ENCODE measurements at regions not wholly inside any gene's neighbourhood (a gene's known extent, or its start where the extent isn't known, plus 50 kb on each side); places are given as distances from the start of the nearest gene placed in this dataset.

DNA sequence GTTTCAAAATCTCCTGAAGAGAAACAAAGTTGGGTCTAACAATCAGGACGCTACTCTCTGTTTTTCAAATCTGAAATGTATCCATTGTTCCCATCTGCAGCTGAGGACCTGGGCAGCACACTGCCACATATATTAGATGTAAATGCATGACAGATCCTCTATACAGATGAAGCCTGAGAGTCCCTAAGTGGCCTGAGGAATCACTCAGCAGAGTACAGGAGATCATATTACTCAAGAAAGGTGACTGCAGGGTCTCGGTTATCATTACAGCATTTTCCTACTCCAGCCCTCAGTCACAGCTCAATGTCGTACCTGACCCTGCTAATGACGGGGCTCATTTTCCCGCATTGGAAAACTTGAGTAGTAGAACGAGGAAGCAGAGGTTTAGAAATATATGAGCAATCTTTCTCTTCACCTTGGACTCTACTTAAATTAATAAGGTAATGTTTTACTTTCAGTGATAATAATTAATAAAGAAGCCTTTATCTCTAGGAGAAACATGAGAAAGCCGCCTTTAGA lies 256.2 kb upstream of the IRAK1BP1 start:
- Histone ChIP-seq H3K4me1 (ENCODE audit: control insufficient read depth, low read length) (no peaks in the 10 kb centered on the region), H3K79me2 (ENCODE audit: control insufficient read depth, low read length) (no peaks in the 10 kb centered on the region), H3K4me3 (ENCODE audit: low read length) (no peak overlapping the region), H4K20me1 (ENCODE audit: control insufficient read depth, insufficient read depth, low read depth, low read length) (no peaks in the 10 kb centered on the region), H3F3A (ENCODE audit: control insufficient read depth, insufficient read depth) (no peaks in the 10 kb centered on the region), H3K27ac (ENCODE audit: low read depth, low read length) (no peak overlapping the region), H3K9me3 (ENCODE audit: control insufficient read depth, insufficient read depth, low read length) (no peaks in the 10 kb centered on the region), H3K4me2 (ENCODE audit: low read length) (no peak overlapping the region), H3K9me2 (replicated peaks; ENCODE audit: control insufficient read depth, low read length) (no peaks in the 10 kb centered on the region), H3K27me3 (ENCODE audit: control insufficient read depth, low read length) (no peaks in the 10 kb centered on the region), H3K36me3 (ENCODE audit: control insufficient read depth, low read length) (no peaks in the 10 kb centered on the region)
- TF ChIP-seq EZH2phosphoT487 (IDR thresholded peaks at IDR 0.05; ENCODE audit: borderline replicate concordance, low read length) (no peak), CTCF (IDR thresholded peaks at IDR 0.05; ENCODE audit: low read depth, low read length, poor library complexity, severe bottlenecking) (no peak)

- no peaks in the 10 kb centered on the region for H3F3A ChIP-seq (ENCODE audit: control insufficient read depth, insufficient read depth)
- TF ChIP-seq EZH2phosphoT487 (IDR thresholded peaks at IDR 0.05; ENCODE audit: borderline replicate concordance, low read length) (no peak), CTCF (IDR thresholded peaks at IDR 0.05; ENCODE audit: low read depth, low read length, poor library complexity, severe bottlenecking) (peak; percentile 69)
- no peak overlapping the region for H3K27ac ChIP-seq (ENCODE audit: low read depth, low read length)
- no peaks in the 10 kb centered on the region for H3K9me2 ChIP-seq (replicated peaks; ENCODE audit: control insufficient read depth, low read length)
- H3K4me2 ChIP-seq (ENCODE audit: low read length), result no peak overlapping the region
- no peak overlapping the region for H3K4me3 ChIP-seq (ENCODE audit: low read length)
- H3K79me2 ChIP-seq (ENCODE audit: control insufficient read depth, low read length), result no peaks in the 10 kb centered on the region
- H3K27me3 ChIP-seq (ENCODE audit: control insufficient read depth, low read length), result no peaks in the 10 kb centered on the region
- H3K9me3 ChIP-seq (ENCODE audit: control insufficient read depth, insufficient read depth, low read length), result no peaks in the 10 kb centered on the region
- H3K4me1 ChIP-seq (ENCODE audit: control insufficient read depth, low read length), result no peaks in the 10 kb centered on the region
- H3K36me3 ChIP-seq (ENCODE audit: control insufficient read depth, low read length), result no peaks in the 10 kb centered on the region
- no peaks in the 10 kb centered on the region for H4K20me1 ChIP-seq (ENCODE audit: control insufficient read depth, insufficient read depth, low read depth, low read length)
Observed at GRCh38 chr6:78611886-78612480, 255.4 kb upstream of the IRAK1BP1 start.

GRCh38 chr6:78614961-78615360 lies 252.4 kb upstream of the IRAK1BP1 start:
- Histone ChIP-seq H3K27me3 (ENCODE audit: control insufficient read depth, low read length) (no peaks in the 10 kb centered on the region), H3K4me3 (ENCODE audit: low read length) (no peak overlapping the region), H3K9me3 (ENCODE audit: control insufficient read depth, insufficient read depth, low read length) (no peaks in the 10 kb centered on the region), H3K9me2 (replicated peaks; ENCODE audit: control insufficient read depth, low read length) (no peaks in the 10 kb centered on the region), H3F3A (ENCODE audit: control insufficient read depth, insufficient read depth) (no peaks in the 10 kb centered on the region), H3K36me3 (ENCODE audit: control insufficient read depth, low read length) (no peaks in the 10 kb centered on the region), H3K4me2 (ENCODE audit: low read length) (no peak overlapping the region), H3K27ac (ENCODE audit: low read depth, low read length) (no peak overlapping the region), H4K20me1 (ENCODE audit: control insufficient read depth, insufficient read depth, low read depth, low read length) (no peaks in the 10 kb centered on the region), H3K4me1 (ENCODE audit: control insufficient read depth, low read length) (no peaks in the 10 kb centered on the region), H3K79me2 (ENCODE audit: control insufficient read depth, low read length) (no peaks in the 10 kb centered on the region)
- no peak for TF ChIP-seq EZH2phosphoT487 (IDR thresholded peaks at IDR 0.05; ENCODE audit: borderline replicate concordance, low read length)

- Histone ChIP-seq H3K4me3 (ENCODE audit: low read length) (no peak overlapping the region), H3K9me3 (ENCODE audit: control insufficient read depth, insufficient read depth, low read length) (no peaks in the 10 kb centered on the region), H3K9me2 (replicated peaks; ENCODE audit: control insufficient read depth, low read length) (no peaks in the 10 kb centered on the region), H3K27ac (ENCODE audit: low read depth, low read length) (no peak overlapping the region), H3K36me3 (ENCODE audit: control insufficient read depth, low read length) (no peaks in the 10 kb centered on the region), H3K4me2 (ENCODE audit: low read length) (no peak overlapping the region), H3K4me1 (ENCODE audit: control insufficient read depth, low read length) (no peaks in the 10 kb centered on the region), H3K27me3 (ENCODE audit: control insufficient read depth, low read length) (no peaks in the 10 kb centered on the region), H4K20me1 (ENCODE audit: control insufficient read depth, insufficient read depth, low read depth, low read length) (no peaks in the 10 kb centered on the region), H3K79me2 (ENCODE audit: control insufficient read depth, low read length) (no peaks in the 10 kb centered on the region), H3F3A (ENCODE audit: control insufficient read depth, insufficient read depth) (no peaks in the 10 kb centered on the region)
- TF ChIP-seq CTCF (IDR thresholded peaks at IDR 0.05; ENCODE audit: low read depth, low read length, poor library complexity, severe bottlenecking) (no peak), EZH2phosphoT487 (IDR thresholded peaks at IDR 0.05; ENCODE audit: borderline replicate concordance, low read length) (no peak)
Observed at GRCh38 chr6:78615430-78615904, 251.9 kb upstream of the IRAK1BP1 start.

Measured in DOHH2 (cell line).